NCI-H1092 treated with DMSO at 0.1 percent for 48 hours (cell line): ENCODE measurements at regions not wholly inside any gene's neighbourhood (a gene's known extent, or its start where the extent isn't known, plus 50 kb on each side); places are given as distances from the start of the nearest gene placed in this dataset.

Experiments used
- DNase-seq: peaks from one replicate; lab custom pipeline; 2025; lab: John Stamatoyannopoulos, UW

DNA sequence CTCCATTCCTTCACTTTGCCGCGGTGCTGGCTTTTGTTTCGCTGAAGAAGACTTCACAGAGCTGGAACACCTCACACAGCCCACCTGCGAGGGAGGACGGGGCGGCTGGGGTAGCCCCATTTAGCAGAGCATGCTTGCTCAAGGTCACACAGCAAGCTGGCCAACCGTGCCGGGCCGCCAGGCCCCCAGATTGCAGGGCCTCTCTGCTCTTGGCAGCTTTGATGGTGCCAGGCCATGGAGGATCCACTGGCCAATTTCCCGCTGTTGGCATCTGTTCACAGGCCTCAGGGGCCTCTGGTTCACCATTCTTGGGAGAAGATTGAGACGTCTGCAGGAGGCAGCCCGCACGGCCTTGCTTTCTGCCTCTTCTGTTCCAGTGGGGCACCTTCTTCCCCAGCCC lies 77.9 kb upstream of the LINGO1 start:
- no peak for DNase-seq

DNA sequence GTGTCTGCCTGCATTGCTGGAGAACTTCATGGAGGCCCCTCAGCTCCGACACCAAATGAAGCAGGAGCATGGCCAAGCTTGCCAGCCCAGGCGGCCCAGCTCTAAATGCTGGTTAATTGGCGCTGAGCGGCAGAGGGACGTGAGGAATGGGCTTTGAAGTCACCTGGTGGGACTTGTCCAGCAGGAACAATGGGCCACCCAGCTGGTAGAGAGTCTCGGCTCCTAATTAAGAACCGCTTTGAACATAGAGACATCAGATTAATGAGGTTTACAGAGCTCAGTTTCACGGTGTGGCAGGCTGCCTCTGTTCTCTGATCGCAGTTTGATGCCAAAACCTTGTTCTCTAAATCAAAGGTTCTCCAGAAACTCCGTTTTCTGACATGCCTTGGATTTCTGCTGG lies 77.5 kb upstream of the LINGO1 start:
- DNase-seq = peak; percentile 17

DNA sequence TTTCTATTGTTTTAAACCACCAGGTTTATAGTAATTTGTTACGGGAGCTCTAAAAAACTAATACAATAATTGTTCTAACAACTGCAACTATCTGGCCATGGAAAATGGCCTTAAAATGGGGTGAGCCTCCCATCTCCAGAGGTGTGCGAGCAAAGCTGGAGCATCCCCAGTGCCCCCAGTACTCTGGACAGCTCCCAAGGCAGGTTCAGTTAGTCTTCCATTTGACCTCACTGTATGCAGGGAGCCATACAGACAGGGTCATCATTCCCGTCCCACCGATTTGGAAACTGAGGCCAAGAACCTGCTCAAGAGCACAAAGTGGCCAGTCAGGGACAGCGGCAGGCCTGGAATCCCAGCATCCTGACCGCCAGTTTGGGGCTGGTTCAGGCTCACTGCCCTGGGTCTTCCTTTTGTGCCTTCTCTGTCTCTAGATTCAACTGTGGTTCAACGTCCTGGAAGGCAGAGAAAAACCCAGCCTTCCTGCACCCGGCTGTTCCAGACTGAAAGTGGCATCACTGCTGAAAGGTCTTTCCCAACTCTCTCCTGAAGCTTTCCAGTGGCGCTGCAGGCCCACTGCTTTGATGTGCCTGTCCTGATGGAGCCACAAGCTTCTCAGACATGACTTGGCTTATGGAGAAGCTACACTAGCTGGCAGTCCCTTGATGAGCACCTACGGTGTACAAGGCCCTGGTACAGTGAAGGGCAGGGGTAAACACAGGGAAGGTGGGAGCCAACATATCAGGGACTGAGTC lies 76.6 kb upstream of the LINGO1 start:
- no peak for DNase-seq

- DNase-seq = no peak
Measured at GRCh38 chr15:77706482-77707244, 74.0 kb upstream of the LINGO1 start.

DNA sequence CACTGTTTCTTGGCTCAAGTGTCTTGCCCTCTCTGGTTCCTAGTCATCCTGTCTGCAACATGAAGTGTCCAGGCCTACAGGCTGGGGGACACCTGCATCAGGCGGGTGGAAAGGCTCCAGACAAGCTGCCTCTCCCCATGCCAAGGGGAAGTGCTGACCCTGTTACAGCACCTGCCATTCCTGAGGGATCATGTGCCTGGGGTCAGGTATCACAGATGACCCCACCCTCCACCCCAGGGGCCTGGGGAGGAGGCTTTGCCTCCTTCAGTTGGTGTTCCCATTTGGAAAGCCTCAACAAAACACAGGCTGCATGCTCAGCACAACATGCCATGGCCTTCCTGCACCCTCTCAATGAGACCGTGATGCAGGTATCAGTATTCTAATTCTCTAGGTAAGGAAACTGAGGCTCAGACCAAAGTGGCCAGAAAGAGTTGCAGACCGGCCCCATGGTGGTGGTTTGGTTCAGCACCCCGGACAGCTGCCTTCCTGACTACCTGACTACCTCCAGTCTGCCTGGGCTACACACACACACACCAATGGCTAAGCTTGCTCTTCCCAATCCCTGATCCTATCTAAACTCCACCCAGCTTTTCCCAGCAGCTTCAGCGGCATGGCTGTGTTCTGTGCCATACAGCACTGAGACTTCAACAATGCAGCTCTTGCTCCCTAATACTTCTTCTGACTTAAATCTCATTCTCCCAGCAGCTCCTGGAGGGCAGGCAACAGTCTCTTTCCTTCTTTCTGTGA lies 69.7 kb upstream of the LINGO1 start:
- no peak for DNase-seq

DNA sequence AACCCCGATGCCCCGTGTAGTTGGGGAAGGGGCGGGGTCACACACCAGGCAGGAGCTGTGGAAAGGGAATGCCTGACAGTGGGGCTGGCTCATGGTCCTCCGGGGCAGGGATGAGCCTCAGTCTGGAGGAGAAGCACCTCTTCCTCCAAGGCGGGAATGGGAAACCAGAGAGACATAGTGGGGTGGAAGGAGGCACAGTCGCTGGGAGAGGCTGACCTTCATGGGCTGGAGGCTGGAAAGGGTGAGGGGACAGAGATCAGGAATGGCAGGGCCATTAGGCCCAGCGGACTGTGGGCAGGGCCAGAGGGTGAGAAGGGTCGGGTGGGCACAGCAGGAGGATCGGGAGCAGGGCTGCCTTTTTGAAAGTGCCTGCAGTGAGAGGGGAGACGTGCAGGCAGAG lies 65.8 kb upstream of the LINGO1 start:
- DNase-seq = no peak

- no peak for DNase-seq
Measured at GRCh38 chr15:77697893-77698292, 65.2 kb upstream of the LINGO1 start.

DNA sequence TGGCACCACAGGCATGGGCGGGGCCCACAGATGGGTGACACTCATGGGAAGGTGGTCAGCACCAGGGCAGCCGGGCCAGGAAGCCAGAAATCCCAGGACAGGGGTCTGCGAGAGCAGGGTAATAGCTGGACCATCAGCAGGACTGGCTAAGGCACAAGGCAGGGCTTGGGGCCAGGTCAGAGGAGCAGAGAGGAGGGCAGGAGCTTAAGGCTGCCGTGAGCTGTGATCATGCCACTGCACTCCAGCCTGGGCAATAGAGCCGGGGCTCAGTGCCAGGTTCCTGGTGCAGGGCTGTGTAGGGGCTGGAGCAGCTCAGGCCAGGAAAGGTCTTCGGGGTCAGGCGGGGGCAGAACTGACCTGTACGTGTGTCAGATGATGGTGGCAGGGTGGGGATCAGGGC lies 64.2 kb upstream of the LINGO1 start:
- no peak for DNase-seq

DNA sequence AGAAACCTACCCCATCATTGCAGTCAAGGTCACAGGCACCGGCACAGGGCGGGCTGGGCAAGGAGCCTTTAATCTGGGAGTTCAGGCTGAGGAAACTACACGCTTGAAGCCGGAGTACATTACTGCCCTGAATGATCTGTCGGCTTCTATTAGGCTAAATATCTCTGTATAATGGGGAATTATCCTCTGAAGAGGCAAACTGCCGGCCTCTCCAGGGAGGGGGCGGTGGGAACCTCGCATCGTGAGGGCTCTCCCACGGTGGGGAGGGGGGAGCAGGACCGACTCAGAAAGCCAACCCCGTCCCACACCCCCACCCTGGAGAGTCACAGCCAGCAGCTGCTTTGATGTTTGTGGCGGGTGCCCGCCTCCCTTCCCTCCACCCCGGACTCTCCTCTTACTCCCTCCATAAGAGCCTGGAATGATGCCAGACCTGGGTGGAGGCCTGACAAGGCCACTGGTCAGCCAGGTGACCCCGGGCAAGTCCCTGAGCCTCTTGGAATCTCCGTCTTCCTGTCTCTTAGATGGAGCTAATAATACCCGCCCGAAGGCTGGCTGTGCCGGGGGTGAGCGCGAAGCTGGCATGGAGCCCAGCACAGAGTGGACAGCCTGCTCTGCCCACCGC lies 63.4 kb upstream of the LINGO1 start:
- DNase-seq = peak; percentile 35

DNA sequence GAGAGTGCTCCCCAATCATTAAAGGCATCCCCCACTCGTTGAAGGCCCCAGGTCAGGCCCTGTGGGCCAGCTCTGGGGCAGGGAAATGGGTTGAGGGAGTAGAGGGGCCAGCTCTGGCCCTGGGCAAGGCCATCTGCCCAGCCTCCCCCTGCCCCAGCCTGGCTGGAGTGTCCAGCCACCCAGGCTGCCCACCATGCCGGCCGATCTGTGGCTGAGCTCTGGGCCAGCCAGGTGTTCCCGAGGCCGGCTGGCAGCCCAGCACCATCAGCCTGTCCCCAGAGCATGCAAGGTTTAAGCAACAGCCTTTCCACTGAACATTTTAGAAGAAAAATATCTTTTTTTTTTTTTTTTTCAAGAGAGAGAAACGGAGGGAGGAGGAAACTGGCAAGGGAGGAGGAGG lies 62.8 kb upstream of the LINGO1 start:
- no peak for DNase-seq

- DNase-seq = no peak
Measured at GRCh38 chr15:77693576-77693975, 60.9 kb upstream of the LINGO1 start.

DNA sequence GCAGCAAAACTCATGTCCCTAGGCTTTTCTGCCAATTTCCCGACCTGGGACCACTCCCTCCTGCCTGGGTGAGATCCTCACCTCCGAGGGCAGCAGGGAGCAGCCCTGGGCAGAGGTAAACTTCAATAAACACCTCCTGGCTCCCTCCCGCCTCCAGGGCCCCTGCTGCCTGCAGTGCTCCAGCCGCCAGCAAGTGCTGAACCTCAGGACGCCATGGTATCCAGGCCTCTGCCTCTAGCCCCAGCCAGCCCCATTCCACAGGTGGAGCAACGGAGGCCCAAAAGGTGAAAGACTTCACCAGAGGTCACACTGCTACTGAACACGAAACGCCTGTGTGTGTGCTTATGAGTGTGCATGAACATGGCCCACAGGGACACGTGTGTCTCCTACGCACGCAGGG lies 59.9 kb upstream of the LINGO1 start:
- no peak for DNase-seq

GRCh38 chr15:77691607-77692006 lies 58.9 kb upstream of the LINGO1 start:
- DNase-seq = no peak

GRCh38 chr15:77689821-77690220 lies 57.1 kb upstream of the LINGO1 start:
- DNase-seq = no peak

GRCh38 chr15:77688693-77689092 lies 56.0 kb upstream of the LINGO1 start:
- no peak for DNase-seq

DNA sequence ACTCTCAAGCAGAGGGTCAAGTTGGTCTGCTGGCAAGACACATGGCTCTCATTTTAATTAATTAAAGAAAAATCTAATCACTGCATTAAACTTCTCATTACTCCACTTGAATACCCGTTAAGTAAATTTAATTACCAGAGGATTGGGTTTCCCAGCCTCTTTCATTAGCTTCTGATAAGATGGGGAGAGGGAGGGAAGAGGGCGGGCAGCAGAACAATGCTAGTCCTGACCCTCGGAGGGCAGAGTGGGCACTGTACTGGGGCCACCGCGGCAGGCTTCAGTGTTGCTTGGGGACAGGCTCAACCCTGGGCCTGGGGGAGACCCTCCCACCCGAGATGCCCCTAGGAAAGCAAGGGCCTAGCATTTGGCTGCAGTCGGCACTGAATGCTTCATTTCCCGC lies 55.6 kb upstream of the LINGO1 start:
- DNase-seq = no peak

GRCh38 chr15:77685082-77685815 lies 52.5 kb upstream of the LINGO1 start:
- no peak for DNase-seq

- no peak for DNase-seq
Measured at GRCh38 chr15:77684341-77685081, 51.8 kb upstream of the LINGO1 start.

GRCh38 chr15:77682564-77682963 lies 49.9 kb upstream of the LINGO1 start:
- no peak for DNase-seq
